RWPE1 (cell line): ENCODE measurements at regions not wholly inside any gene's neighbourhood (a gene's known extent, or its start where the extent isn't known, plus 50 kb on each side); places are given as distances from the start of the nearest gene placed in this dataset.

Experiments
- CTCF ChIA-PET: fragments of 350-600 bp; sonication (Branson Sonifier 250); formaldehyde crosslinking; extraction: SDS; loops from one replicate; lab custom pipeline; 2021; lab: Yijun Ruan, JAX
- POLR2A ChIA-PET: fragments of 400-600 bp; formaldehyde crosslinking; extraction: SDS; loops from one replicate; lab custom pipeline; 2020; ENCODE audit warnings: antibody characterized with exemption; ENCODE audit not compliant: low non-redundant PET; lab: Yijun Ruan, JAX
- DNase-seq: peaks from one replicate; pipeline ENCODE4 v3.0.0; 2012; ENCODE audit warnings: low spot score
- H3K27ac ChIP-seq: fragments of 450-650 bp; 2 replicates; pipeline ENCODE4 v1.5.1; 2017
- CTCF ChIP-seq: fragments of 450-650 bp; conservative IDR thresholded peaks from 2 replicates; pipeline ENCODE4 v1.5.1; 2017; ENCODE audit warnings: low read depth, mild to moderate bottlenecking

DNA sequence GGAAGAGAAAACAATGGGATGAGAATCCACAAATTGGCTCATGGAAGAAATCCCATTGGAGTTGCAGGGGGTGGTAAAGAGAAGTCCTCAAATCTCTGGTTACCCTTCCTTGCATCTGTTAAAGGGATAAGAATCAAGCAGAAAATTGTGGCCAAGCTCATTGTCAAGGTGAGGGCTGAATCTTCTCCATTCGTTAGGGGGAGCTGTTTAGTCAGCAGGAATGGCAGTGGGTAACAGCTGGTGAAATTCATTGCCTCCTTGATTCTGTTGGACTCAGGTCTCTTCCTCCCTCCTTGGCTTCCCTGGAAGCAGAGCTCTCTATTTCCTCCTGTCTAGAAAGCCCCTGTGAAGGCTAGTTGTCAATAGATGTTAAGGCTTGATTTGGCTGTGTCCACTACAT lies 343.1 kb upstream of the SEMA6D start:
- TF ChIP-seq CTCF = no peak; the same call in 1 of the 2 replicates
- no peak overlapping the region for H3K27ac ChIP-seq
- ChIA-PET POLR2A (no interaction called here), CTCF (interaction anchor here (0.6 to 1.5 kb wide), 2 partner anchors 10 to 1669 kb away, joined by 3 read pairs; no protein-coding TSS in a partner anchor)
- peak; percentile 7 for DNase-seq

GRCh38 chr15:47376190-47376589 lies 341.1 kb upstream of the SEMA6D start:
- DNase-seq = no peak
- TF ChIP-seq CTCF = no peak
- CTCF ChIA-PET = interaction anchor here (0.5 to 0.8 kb wide), 4 partner anchors 12 to 835 kb away, joined by 3 to 4 read pairs (median 3); partner anchors contain the start of gene SEMA6D
- H3K27ac ChIP-seq = no peak overlapping the region
- POLR2A ChIA-PET = no interaction called here

DNA sequence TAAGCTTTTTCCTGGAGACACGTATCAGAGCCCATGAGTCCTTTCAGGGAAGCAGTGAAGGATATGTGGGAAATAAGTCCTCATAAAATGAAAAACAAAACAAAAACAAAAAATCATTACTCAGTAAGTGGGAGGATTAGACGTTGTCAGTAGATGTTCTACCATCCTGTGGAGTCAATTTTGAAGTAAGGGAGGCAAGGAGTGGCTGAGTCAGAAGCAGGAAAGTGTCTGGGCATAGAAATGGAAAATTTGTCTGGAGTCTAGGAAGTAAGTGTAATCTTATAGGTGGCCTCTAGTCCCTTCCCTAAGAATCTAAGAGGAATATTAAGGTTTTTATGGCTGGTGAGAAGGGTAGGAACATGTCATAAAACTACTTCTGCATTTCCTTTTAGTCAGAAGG lies 339.8 kb upstream of the SEMA6D start:
- no peak overlapping the region for H3K27ac ChIP-seq
- no peak for DNase-seq
- CTCF ChIA-PET = no interaction called here
- POLR2A ChIA-PET = no interaction called here
- TF ChIP-seq CTCF = no peak

GRCh38 chr15:47378527-47378926 lies 338.8 kb upstream of the SEMA6D start:
- no peak for DNase-seq
- no peak overlapping the region for H3K27ac ChIP-seq
- no peak for TF ChIP-seq CTCF
- POLR2A ChIA-PET = no interaction called here
- CTCF ChIA-PET = no interaction called here

DNA sequence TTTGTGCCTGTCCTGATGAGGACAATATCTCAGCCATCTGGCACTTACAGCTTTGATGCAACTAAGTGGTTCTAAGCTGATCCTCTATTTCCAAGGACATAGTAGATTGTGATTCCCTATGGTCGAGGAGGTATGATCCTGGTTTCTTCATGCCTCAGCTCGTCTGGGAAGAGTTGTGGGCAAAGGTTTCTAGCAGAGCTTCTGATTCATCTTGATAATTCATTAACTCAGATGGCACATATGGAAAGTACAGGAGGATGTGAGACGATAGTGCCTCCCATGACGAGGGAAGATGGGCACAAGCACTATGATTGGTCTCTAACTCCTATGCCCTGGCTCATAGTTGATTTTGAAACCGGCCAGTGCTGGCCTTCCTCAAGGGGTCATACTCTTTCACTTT lies 334.2 kb upstream of the SEMA6D start:
- no peak for DNase-seq
- ChIA-PET CTCF (interaction anchor here (1.3 kb wide), 1 partner anchor 11 kb away, joined by 3 read pairs; no protein-coding TSS in a partner anchor), POLR2A (no interaction called here)
- no peak for TF ChIP-seq CTCF
- no peak overlapping the region for H3K27ac ChIP-seq

GRCh38 chr15:47383801-47384200 lies 333.5 kb upstream of the SEMA6D start:
- TF ChIP-seq CTCF = no peak
- ChIA-PET CTCF (interaction anchor here (0.7 to 1.3 kb wide), 2 partner anchors 9 to 11 kb away, joined by 3 read pairs; no protein-coding TSS in a partner anchor), POLR2A (no interaction called here)
- no peak for DNase-seq
- H3K27ac ChIP-seq = no peak overlapping the region

DNA sequence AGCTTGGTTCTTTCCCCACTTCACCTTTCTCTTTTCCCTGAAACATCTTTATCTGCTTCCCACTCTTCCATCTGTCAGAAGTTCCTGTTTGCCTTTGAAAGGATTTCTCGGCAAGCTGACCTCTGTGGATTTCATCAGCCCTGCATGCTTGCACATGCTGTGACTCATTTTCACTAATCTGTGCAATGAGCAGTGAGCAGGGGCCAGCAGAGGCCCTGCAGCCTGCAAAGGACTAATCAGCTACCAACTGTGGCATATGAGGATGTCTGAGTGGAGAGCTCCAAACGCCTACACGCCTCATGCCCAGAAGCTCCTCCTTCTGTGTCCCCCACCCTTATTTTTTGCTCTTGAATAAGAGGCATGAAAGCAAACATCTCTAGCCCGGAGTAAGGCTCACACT lies 333.0 kb upstream of the SEMA6D start:
- TF ChIP-seq CTCF = no peak
- H3K27ac ChIP-seq = peak overlapping the region; percentile 55
- ChIA-PET CTCF (interaction anchor here (0.6 to 1.3 kb wide), 3 partner anchors 10 to 55 kb away, joined by 3 read pairs; no protein-coding TSS in a partner anchor), POLR2A (no interaction called here)
- DNase-seq = peak; percentile 77
